OCI-LY1 (cell line): ENCODE measurements at regions not wholly inside any gene's neighbourhood (a gene's known extent, or its start where the extent isn't known, plus 50 kb on each side); places are given as distances from the start of the nearest gene placed in this dataset.

Experiments
- H2AFZ ChIP-seq: fragments of 200-600 bp; sonication (generic), shearing (Covaris generic); 2 replicates; pipeline ENCODE4 v1.6.0; 2014; ENCODE audit warnings: antibody characterized with exemption, mild to moderate bottlenecking, low read length
- H3F3A ChIP-seq: fragments of 200-600 bp; sonication (generic), shearing (Covaris generic); 2 replicates; pipeline ENCODE4 v1.6.0; 2014; ENCODE audit warnings: mild to moderate bottlenecking, antibody characterized with exemption, low read length, moderate library complexity; ENCODE audit not compliant: insufficient read depth
- H3K27ac ChIP-seq: fragments of 200-600 bp; sonication (generic); 2 replicates; pipeline ENCODE4 v1.5.1; 2014; ENCODE audit warnings: low read length, mixed run types, mild to moderate bottlenecking, low read depth; ENCODE audit not compliant: poor library complexity, severe bottlenecking
- H3K27me3 ChIP-seq: fragments of 200-600 bp; sonication (generic); 2 replicates; pipeline ENCODE4 v1.6.0; 2014; ENCODE audit warnings: antibody characterized with exemption, mild to moderate bottlenecking, low read length, moderate library complexity; ENCODE audit not compliant: insufficient read depth
- H3K36me3 ChIP-seq: fragments of 200-600 bp; sonication (generic); 2 replicates; pipeline ENCODE4 v1.6.1; 2014; ENCODE audit warnings: mild to moderate bottlenecking, antibody characterized with exemption, low read length, moderate library complexity, mixed read lengths; ENCODE audit not compliant: insufficient read depth
- H3K4me1 ChIP-seq: fragments of 200-600 bp; sonication (generic); 2 replicates; pipeline ENCODE4 v1.5.1; 2014; ENCODE audit warnings: mild to moderate bottlenecking, low read length, moderate library complexity; ENCODE audit not compliant: insufficient read depth, severe bottlenecking
- H3K4me2 ChIP-seq: fragments of 200-600 bp; sonication (generic), shearing (Covaris generic); 2 replicates; pipeline ENCODE4 v1.6.1; 2014; ENCODE audit warnings: low read length
- H3K4me3 ChIP-seq: fragments of 200-600 bp; sonication (generic); 2 replicates; pipeline ENCODE4 v1.5.1; 2014; ENCODE audit warnings: low read length, low read depth, mild to moderate bottlenecking, mixed read lengths; ENCODE audit not compliant: poor library complexity, severe bottlenecking
- H3K79me2 ChIP-seq: fragments of 200-600 bp; shearing (Covaris generic); 2 replicates; pipeline ENCODE4 v1.6.1; 2016; ENCODE audit warnings: mixed run types, low read length, mixed read lengths; ENCODE audit not compliant: insufficient read depth
- H3K9ac ChIP-seq: fragments of 200-600 bp; sonication (generic), shearing (Covaris generic); 2 replicates; pipeline ENCODE4 v1.6.1; 2014; ENCODE audit warnings: mild to moderate bottlenecking, low read length, mixed read lengths
- H3K9me2 ChIP-seq: fragments of 200-600 bp; sonication (generic), shearing (Covaris generic); 2 replicates; pipeline ENCODE4 v1.6.1; 2014; ENCODE audit warnings: low read depth, mild to moderate bottlenecking, low read length, mixed read lengths
- H3K9me3 ChIP-seq: fragments of 200-600 bp; shearing (Covaris generic); 2 replicates; pipeline ENCODE4 v1.6.1; 2014; ENCODE audit warnings: low read length, mixed read lengths
- H4K20me1 ChIP-seq: fragments of 200-600 bp; sonication (generic), shearing (Covaris generic); 2 replicates; pipeline ENCODE4 v1.6.0; 2016; ENCODE audit warnings: mild to moderate bottlenecking, low read length; ENCODE audit not compliant: insufficient read depth
- CTCF ChIP-seq: fragments of 200-600 bp; sonication (generic), shearing (Covaris generic); IDR thresholded peaks from 2 replicates; pipeline ENCODE4 v1.5.1; 2017; ENCODE audit warnings: mild to moderate bottlenecking, antibody characterized with exemption, low read length, moderate library complexity, mixed read lengths
- EZH2 ChIP-seq: fragments of 200-600 bp; sonication (generic), shearing (Covaris generic); IDR thresholded peaks from 2 replicates; pipeline ENCODE4 v1.8.0; 2017; ENCODE audit warnings: borderline replicate concordance, mixed run types, mild to moderate bottlenecking, antibody characterized with exemption, low read length, moderate library complexity, mixed read lengths

GRCh38 chr10:44289125-44289524 lies 95.8 kb downstream of the CXCL12 start:
- Histone ChIP-seq H3K4me1 (no peaks in the 10 kb centered on the region), H3F3A (no peaks in the 10 kb centered on the region), H3K36me3 (no peaks in the 10 kb centered on the region), H3K4me3 (no peak overlapping the region), H3K9me3 (no peaks in the 10 kb centered on the region), H2AFZ (no peak overlapping the region), H3K9me2 (no peaks in the 10 kb centered on the region), H3K27me3 (no peaks in the 10 kb centered on the region), H3K79me2 (no peaks in the 10 kb centered on the region), H3K27ac (no peak overlapping the region), H3K9ac (no peak overlapping the region), H3K4me2 (no peak overlapping the region), H4K20me1 (no peaks in the 10 kb centered on the region)
- no peak for TF ChIP-seq EZH2
- no peak for TF ChIP-seq CTCF

GRCh38 chr10:44287408-44287807 lies 97.5 kb downstream of the CXCL12 start:
- Histone ChIP-seq H3K27me3 (no peaks in the 10 kb centered on the region), H3K4me1 (no peaks in the 10 kb centered on the region), H3K9me2 (no peaks in the 10 kb centered on the region), H3K36me3 (no peaks in the 10 kb centered on the region), H4K20me1 (no peaks in the 10 kb centered on the region), H3K27ac (no peak overlapping the region), H3K9me3 (no peaks in the 10 kb centered on the region), H3K79me2 (no peaks in the 10 kb centered on the region), H3K9ac (no peak overlapping the region), H2AFZ (no peak overlapping the region), H3K4me2 (no peak overlapping the region), H3K4me3 (no peak overlapping the region), H3F3A (no peaks in the 10 kb centered on the region)
- TF ChIP-seq EZH2 (no peak), CTCF (no peak)

GRCh38 chr10:44284198-44285084 lies 100.5 kb downstream of the CXCL12 start:
- Histone ChIP-seq H3K79me2 (no peaks in the 10 kb centered on the region), H3K4me3 (no peak overlapping the region), H3K27ac (no peak overlapping the region), H3K4me1 (no peaks in the 10 kb centered on the region), H3K4me2 (no peak overlapping the region), H3K27me3 (no peaks in the 10 kb centered on the region), H4K20me1 (no peaks in the 10 kb centered on the region), H3K9me2 (no peaks in the 10 kb centered on the region), H3F3A (no peaks in the 10 kb centered on the region), H3K9ac (no peak overlapping the region), H3K36me3 (no peaks in the 10 kb centered on the region), H2AFZ (no peak overlapping the region), H3K9me3 (no peaks in the 10 kb centered on the region)
- TF ChIP-seq CTCF (no peak), EZH2 (no peak)
